HL-60 (cell line): ENCODE measurements at regions not wholly inside any gene's neighbourhood (a gene's known extent, or its start where the extent isn't known, plus 50 kb on each side); places are given as distances from the start of the nearest gene placed in this dataset.

Source experiments
- CTCF ChIP-seq: IDR thresholded peaks from one replicate; pipeline ENCODE4 v1.5.1; 2011; ENCODE audit warnings: low read length, control low read depth, inconsistent platforms; ENCODE audit not compliant: insufficient read depth
- REST ChIP-seq: IDR thresholded peaks from 2 replicates; pipeline ENCODE4 v1.6.1; 2012; ENCODE audit warnings: low read depth; ENCODE audit not compliant: insufficient replicate concordance

GRCh38 chr4:164648849-164649212 is 105.1 kb upstream of the SMIM31 start:
- TF ChIP-seq CTCF (no peak), REST (no peak)
